NCI-H748 (cell line): ENCODE measurements at regions not wholly inside any gene's neighbourhood (a gene's known extent, or its start where the extent isn't known, plus 50 kb on each side); places are given as distances from the start of the nearest gene placed in this dataset.
A peak's percentile ranks its signal among the peaks of the same experiment; 100 is the strongest.

Source experiments
- DNase-seq: peaks from one replicate; lab custom pipeline; 2025; ENCODE audit not compliant: unreplicated experiment; lab: John Stamatoyannopoulos, UW

- peak; percentile 85 for DNase-seq
Observed at GRCh38 chr3:1677576-1678156, 421.0 kb upstream of the CNTN4 start.

DNA sequence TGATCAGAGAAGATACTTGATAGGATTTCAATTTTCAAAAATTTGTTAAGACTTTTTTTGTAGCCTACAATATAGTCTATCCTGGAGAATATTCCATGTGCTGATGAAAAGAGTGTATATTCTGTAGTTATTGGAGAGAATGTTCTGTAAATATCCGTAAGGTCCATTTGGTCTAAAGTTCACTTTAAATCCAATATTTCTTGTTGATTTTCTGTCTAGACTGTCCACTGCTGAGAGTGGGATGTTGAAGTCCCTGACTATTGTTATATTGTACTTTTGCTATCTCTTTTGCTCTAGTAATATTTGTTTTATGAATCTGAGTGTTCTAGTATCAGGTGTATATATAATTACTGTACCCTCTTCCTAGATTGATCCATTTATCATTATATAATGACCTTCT lies 406.2 kb upstream of the CNTN4 start:
- DNase-seq: no peak

DNA sequence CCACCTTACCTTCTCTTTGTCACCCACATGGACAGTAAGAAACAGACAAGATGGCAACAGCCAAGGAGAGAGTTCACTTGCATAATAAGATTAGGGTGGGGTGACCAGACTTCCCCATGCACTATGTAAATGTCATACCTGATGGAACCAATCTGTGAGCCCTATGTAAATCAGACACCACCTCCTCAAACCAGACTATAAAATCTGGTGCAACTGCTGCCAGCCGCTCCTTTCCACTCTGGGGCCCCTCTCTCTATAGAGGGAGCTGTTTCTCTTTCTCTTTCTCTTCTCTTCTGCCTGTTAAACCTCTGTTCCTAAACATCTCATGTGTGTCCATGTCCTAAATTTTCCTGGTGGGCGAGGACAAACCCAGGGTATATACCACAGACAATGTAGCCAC lies 405.5 kb upstream of the CNTN4 start:
- peak; percentile 32 for DNase-seq

- no peak for DNase-seq
Observed at GRCh38 chr3:1696669-1697275, 401.9 kb upstream of the CNTN4 start.

- DNase-seq: no peak
Observed at GRCh38 chr3:1699361-1699920, 399.2 kb upstream of the CNTN4 start.

GRCh38 chr3:1700650-1701049 lies 398.0 kb upstream of the CNTN4 start:
- no peak for DNase-seq

DNA sequence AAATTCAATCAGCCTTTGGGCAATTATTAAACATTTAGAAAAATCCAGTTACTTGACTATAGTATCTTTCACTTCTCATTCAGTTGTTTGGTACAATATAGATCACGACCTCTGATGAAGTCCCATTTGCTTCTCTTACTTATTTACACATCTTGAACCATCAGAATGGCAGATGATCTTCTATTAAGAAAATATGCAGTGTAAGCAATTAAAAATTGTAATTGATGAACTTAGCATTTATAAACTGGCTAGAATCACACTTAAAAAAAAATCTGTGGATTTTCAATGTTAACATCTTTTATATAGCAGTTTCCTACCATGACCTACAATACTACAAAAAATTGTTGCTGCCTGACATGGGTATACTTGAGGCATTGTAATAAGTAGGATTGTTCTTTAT lies 395.5 kb upstream of the CNTN4 start:
- no peak for DNase-seq

GRCh38 chr3:1710663-1711062 lies 388.0 kb upstream of the CNTN4 start:
- DNase-seq: no peak

DNA sequence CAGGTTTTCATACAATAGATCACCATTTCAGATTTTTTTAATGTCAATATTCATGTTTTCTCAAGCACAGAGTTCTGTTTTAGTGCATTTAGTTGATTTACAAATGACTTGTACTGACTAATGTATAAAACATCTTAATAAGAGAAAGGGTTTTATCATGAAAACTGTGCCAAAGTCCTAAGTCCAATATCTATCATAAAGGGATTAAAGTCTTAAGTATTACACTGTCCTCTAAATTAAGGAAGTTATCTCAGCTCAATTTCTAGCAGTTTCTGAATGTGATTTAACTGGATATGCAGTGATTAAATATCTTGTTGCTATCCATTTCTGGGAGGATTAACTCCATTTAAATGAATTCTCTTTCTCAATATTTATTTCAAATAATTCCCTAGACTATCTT lies 381.1 kb upstream of the CNTN4 start:
- DNase-seq: no peak

GRCh38 chr3:1723726-1724125 lies 374.9 kb upstream of the CNTN4 start:
- no peak for DNase-seq

GRCh38 chr3:1726741-1727140 lies 371.9 kb upstream of the CNTN4 start:
- no peak for DNase-seq

- no peak for DNase-seq
Observed at GRCh38 chr3:1727242-1727641, 371.4 kb upstream of the CNTN4 start.

DNA sequence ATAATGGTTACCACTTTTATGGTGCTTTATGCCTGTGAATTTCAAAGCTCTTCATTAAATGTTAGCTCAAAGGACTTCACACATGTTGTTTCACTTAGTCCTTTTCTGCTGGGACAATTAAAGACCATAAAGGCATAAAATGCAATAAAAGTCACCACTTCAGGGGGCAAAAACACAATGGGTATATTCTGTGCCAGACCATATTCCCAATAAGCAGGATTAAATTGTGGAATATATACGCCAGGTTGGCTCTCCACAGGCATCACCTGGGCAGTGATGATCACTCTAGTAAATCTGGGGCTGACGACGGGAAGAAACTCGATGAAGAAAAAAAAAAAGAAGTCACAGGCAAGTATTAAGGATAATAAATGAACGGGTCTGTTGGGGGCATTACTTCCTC lies 370.2 kb upstream of the CNTN4 start:
- DNase-seq: no peak

GRCh38 chr3:1734494-1735122 lies 364.1 kb upstream of the CNTN4 start:
- no peak for DNase-seq

DNA sequence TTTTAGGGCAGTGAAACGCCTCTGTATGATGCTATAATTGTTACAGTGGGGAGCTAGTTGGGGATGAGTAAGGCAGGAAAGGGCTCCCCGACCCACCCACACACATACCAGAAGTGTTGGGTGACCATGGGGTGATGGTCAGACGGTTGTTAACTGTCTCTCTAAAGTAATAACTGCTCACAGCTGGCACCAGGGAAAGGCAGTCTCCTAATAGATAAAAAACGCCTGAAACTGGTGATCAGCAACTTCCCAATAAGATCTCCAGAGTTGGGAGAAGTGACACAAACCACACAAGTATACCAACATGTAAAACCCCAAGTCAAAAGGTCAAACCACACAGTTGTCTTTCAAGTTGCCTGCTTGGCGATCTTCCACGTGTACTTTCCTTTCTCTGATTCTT lies 346.5 kb upstream of the CNTN4 start:
- no peak for DNase-seq

GRCh38 chr3:1766384-1766783 lies 332.3 kb upstream of the CNTN4 start:
- peak; percentile 88 for DNase-seq

DNA sequence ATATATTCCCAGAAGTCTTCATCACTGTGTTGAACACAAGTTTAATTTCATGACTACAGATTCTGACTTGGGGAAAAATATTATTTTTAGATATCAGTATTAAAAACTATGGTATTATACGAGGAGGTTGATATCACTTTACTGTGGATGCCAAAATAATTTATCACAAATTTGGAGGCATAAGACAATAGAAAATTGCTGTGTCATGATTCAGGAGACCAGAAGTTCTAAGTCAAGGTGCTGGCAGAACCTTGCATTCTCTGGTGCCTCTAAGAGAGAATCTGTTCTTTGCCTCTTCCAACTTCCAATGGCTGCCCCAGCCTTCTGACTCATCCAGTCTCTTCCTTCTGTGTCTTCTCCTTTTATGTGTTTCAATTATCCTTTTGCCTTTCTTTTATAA lies 325.0 kb upstream of the CNTN4 start:
- DNase-seq: no peak

DNA sequence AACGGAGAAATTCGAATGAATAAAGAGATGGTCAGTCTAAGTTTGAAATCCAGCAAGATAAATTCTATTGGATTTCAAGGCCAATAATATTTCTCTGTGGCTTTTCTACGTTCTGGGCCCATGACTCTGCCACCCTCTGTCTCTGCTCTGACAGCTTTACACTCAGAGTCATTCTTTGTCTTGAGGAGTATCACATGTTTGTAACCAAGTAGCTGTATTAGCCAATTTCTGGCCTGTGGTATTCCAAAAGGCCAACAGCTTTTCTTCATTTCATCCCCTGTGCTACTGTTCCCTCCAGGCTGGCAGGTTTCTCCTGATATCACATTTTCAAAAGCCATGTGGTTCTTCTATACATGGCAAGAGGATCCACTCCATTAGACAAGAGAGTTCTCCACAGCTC lies 324.1 kb upstream of the CNTN4 start:
- no peak for DNase-seq

DNA sequence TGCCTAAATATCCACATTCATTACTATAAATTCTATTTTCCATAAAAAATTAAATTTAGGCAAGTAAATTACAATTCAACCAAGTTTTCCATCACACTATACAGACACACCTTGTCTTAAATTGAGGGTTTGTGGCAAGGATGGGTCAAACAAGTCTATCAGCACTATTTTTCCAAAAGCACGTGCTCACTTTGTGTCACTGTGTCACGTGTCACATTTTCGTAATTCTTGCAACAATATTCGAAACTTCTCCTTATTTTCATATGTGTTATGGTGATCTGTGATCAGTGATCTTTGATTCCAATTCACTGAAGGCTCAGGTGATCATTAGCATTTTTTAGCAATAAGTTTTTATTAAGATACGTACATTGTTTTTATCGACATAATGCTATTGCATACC lies 323.3 kb upstream of the CNTN4 start:
- no peak for DNase-seq

GRCh38 chr3:1783995-1784394 lies 314.7 kb upstream of the CNTN4 start:
- peak; percentile 12 for DNase-seq

- peak; percentile 14 for DNase-seq
Observed at GRCh38 chr3:1787094-1787493, 311.6 kb upstream of the CNTN4 start.

- no peak for DNase-seq
Observed at GRCh38 chr3:1792466-1792865, 306.2 kb upstream of the CNTN4 start.
